ENCODE measurements at regions not wholly inside any gene's neighbourhood (a gene's known extent, or its start where the extent isn't known, plus 50 kb on each side); places are given as distances from the start of the nearest gene placed in this dataset.
"Not testable (repeated sequence)": the region's sequence is repeated elsewhere in the genome, so short reads cannot be mapped to it uniquely, and the experiment has no call there.

GRCh38 chr7:119266790-119267189 lies 1006.2 kb upstream of the KCND2 start:
- not testable (repeated sequence) for TF ChIP-seq CTCF (IDR thresholded peaks at IDR 0.05); ZFX (IDR thresholded peaks at IDR 0.05; ENCODE audit: borderline replicate concordance)

Data from 22Rv1 (cell line).